Brain microvascular endothelial cell (primary cell): ENCODE measurements at regions not wholly inside any gene's neighbourhood (a gene's known extent, or its start where the extent isn't known, plus 50 kb on each side); places are given as distances from the start of the nearest gene placed in this dataset.

Source experiments
- DNase-seq: peaks from one replicate; pipeline ENCODE4 v3.0.0-alpha.2; 2020
- H3K27ac ChIP-seq: fragments of 250-450 bp; sonication (Bioruptor Pico); 2 replicates; pipeline ENCODE4 v1.5.1; 2020; ENCODE audit warnings: mild to moderate bottlenecking, moderate library complexity
- H3K27me3 ChIP-seq: fragments of 250-450 bp; sonication (Bioruptor Pico); replicated peaks from 2 replicates; pipeline ENCODE4 v1.5.1; 2020; ENCODE audit warnings: mild to moderate bottlenecking
- H3K36me3 ChIP-seq: fragments of 250-450 bp; sonication (Bioruptor Pico); replicated peaks from 2 replicates; pipeline ENCODE4 v1.5.1; 2020; ENCODE audit warnings: mild to moderate bottlenecking
- H3K4me3 ChIP-seq: 2 replicates; pipeline ENCODE4 v1.5.1; 2011; ENCODE audit warnings: low read depth, mild to moderate bottlenecking, control low read depth, low read length, moderate library complexity
- CTCF ChIP-seq: IDR thresholded peaks from 2 replicates; pipeline ENCODE4 v1.5.1; 2011; ENCODE audit warnings: low read depth, mild to moderate bottlenecking, moderate library complexity, low read length, control low read depth, inconsistent platforms; ENCODE audit errors: missing control alignments
- in situ Hi-C: cut with HindIII; loops from 2 replicates; pipeline ENCODE4 v1.10.0; 2017; ENCODE audit warnings: low sequenced_read_pairs, low pct_ligation_motif_present

- no peak for TF ChIP-seq CTCF
- Histone ChIP-seq H3K27ac (no peak overlapping the region), H3K36me3 (no peaks in the 10 kb centered on the region), H3K4me3 (no peak overlapping the region), H3K27me3 (no peaks in the 10 kb centered on the region)
- DNase-seq, result no peak
- in situ Hi-C loops, result no loop called here
Measured at GRCh38 chr5:58356662-58357061, 103.2 kb downstream of the PLK2 start.

- no peak for TF ChIP-seq CTCF
- no peak for DNase-seq
- H3K36me3 ChIP-seq, result no peaks in the 10 kb centered on the region
- H3K27me3 ChIP-seq, result no peaks in the 10 kb centered on the region
- H3K4me3 ChIP-seq, result no peak overlapping the region
- in situ Hi-C loops, result no loop called here
- no peak overlapping the region for H3K27ac ChIP-seq
Measured at GRCh38 chr5:58354827-58355226, 105.1 kb downstream of the PLK2 start.

- H3K36me3 ChIP-seq, result no peaks in the 10 kb centered on the region
- in situ Hi-C loops, result no loop called here
- DNase-seq, result no peak
Measured at GRCh38 chr5:58353992-58354391, 105.9 kb downstream of the PLK2 start.

GRCh38 chr5:58351190-58351589, 108.7 kb downstream of the PLK2 start:
- in situ Hi-C loops, result no loop called here
- no peak overlapping the region for H3K27ac ChIP-seq
- H3K4me3 ChIP-seq, result no peak overlapping the region
- no peaks in the 10 kb centered on the region for H3K27me3 ChIP-seq
- no peak for TF ChIP-seq CTCF
- DNase-seq, result no peak
- no peaks in the 10 kb centered on the region for H3K36me3 ChIP-seq

More at GRCh38 chr5:58353992-58354391, 105.9 kb downstream of the PLK2 start:
- no peaks in the 10 kb centered on the region for H3K27me3 ChIP-seq
- H3K27ac ChIP-seq, result no peak overlapping the region
- H3K4me3 ChIP-seq, result no peak overlapping the region
- TF ChIP-seq CTCF, result no peak

- TF ChIP-seq CTCF, result no peak
- Histone ChIP-seq H3K27me3 (no peaks in the 10 kb centered on the region), H3K27ac (no peak overlapping the region), H3K36me3 (no peaks in the 10 kb centered on the region), H3K4me3 (no peak overlapping the region)
- DNase-seq, result no peak
- in situ Hi-C loops, result no loop called here
Measured at GRCh38 chr5:58348996-58349728, 110.7 kb downstream of the PLK2 start.

- Histone ChIP-seq H3K36me3 (no peaks in the 10 kb centered on the region), H3K27ac (no peak overlapping the region), H3K4me3 (no peak overlapping the region), H3K27me3 (no peaks in the 10 kb centered on the region)
- in situ Hi-C loops, result no loop called here
- TF ChIP-seq CTCF, result no peak
- DNase-seq, result no peak
Measured at GRCh38 chr5:58346041-58346440, 113.8 kb downstream of the PLK2 start.
